ENCODE measurements at regions not wholly inside any gene's neighbourhood (a gene's known extent, or its start where the extent isn't known, plus 50 kb on each side); places are given as distances from the start of the nearest gene placed in this dataset.

DNA sequence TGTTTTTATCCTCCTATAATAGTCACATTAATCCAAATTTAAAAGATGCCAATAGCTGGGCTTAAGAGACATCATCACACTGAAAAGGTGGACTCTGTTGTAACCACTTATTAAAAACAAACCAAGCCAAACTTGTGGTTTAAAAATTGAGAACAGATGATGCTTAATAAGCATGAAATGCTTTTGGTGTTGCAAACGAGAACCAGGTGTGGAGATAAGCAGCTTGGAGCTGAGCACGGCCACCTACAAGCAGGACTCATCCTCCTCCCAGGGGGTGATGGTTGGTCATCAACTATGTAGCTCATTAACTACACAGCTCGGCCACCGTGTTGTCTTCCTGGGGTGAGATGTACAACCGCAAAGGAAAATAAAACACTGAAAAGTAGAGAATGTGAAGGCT is 154.4 kb downstream of the NPR3 start:
- TF ChIP-seq, protein P1, sequence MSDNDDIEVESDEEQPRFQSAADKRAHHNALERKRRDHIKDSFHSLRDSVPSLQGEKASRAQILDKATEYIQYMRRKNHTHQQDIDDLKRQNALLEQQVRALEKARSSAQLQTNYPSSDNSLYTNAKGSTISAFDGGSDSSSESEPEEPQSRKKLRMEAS (IDR thresholded peaks at IDR 0.05; ENCODE audit: insufficient read depth, insufficient read length), result no peak
- no peak for TF ChIP-seq GATA2 (IDR thresholded peaks at IDR 0.05; ENCODE audit: insufficient read depth, insufficient read length, low read depth, low read length)
- TF ChIP-seq POLR2AphosphoS5 (IDR thresholded peaks at IDR 0.05; ENCODE audit: insufficient read depth, low read depth, low read length), result no peak
- TF ChIP-seq CTCF (IDR thresholded peaks at IDR 0.05; ENCODE audit: extremely low read depth in 1 of 2, insufficient read depth in 1 of 2, low read depth in 1 of 2, low read length in 2 of 2), result no peak
- no peak for TF ChIP-seq MYC (IDR thresholded peaks at IDR 0.05; ENCODE audit: low read depth, low read length)
- no peak for TF ChIP-seq JUN (IDR thresholded peaks at IDR 0.05; ENCODE audit: borderline replicate concordance, insufficient read depth, insufficient read length, low read depth)
- no peak for TF ChIP-seq FOS (IDR thresholded peaks at IDR 0.05; ENCODE audit: borderline replicate concordance, insufficient read depth, low read length)
- no peak for TF ChIP-seq EZH2 (IDR thresholded peaks at IDR 0.05; ENCODE audit: borderline replicate concordance, low read depth, low read length, severe bottlenecking)
- TF ChIP-seq POLR2A (IDR thresholded peaks at IDR 0.05; ENCODE audit: low read depth, low read length), result no peak
- H3K27ac ChIP-seq (ENCODE audit: insufficient read depth, low read depth, low read length), result no peak overlapping the region
- dilution Hi-C loops (cut with MboI; ENCODE audit: extremely low pct_ligation_motif_present, low sequenced_read_pairs) (no loop called here), intact Hi-C loops (cut with micrococcal nuclease) (no loop called here)
- no peaks in the 10 kb centered on the region for H4K20me1 ChIP-seq (replicated peaks; ENCODE audit: control insufficient read depth, extremely low read depth, insufficient read depth, low read length)
- no peak overlapping the region for H3K4me2 ChIP-seq (ENCODE audit: insufficient read depth, low read length)
- no peak for FAIRE-seq
- no peaks in the 10 kb centered on the region for H3K4me1 ChIP-seq (ENCODE audit: control insufficient read depth, extremely low read depth, insufficient read depth, low read length)
- H3K4me3 ChIP-seq (replicated peaks in 1 of 3; ENCODE audit: insufficient read depth in 1 of 3, low read depth in 1 of 3, low read length in 3 of 3), result no peak overlapping the region
- H3K9ac ChIP-seq (replicated peaks; ENCODE audit: extremely low read depth, insufficient read depth, low read length), result no peak overlapping the region
- no peak overlapping the region for H2AFZ ChIP-seq (ENCODE audit: low read depth, low read length)
- H3K36me3 ChIP-seq (ENCODE audit: control insufficient read depth in 2 of 2, extremely low read depth in 1 of 2, insufficient read depth in 2 of 2, low read length in 2 of 2), result no peaks in the 10 kb centered on the region
- no peaks in the 10 kb centered on the region for H3K79me2 ChIP-seq (ENCODE audit: control insufficient read depth, insufficient read depth, low read length)
- H3K9me1 ChIP-seq (replicated peaks; ENCODE audit: control insufficient read depth, extremely low read depth, insufficient read depth, low read length), result no peaks in the 10 kb centered on the region
- CTCF ChIA-PET, result no interaction called here
- POLR2A ChIA-PET, result no interaction called here
- DNase-seq (ENCODE audit: low read depth, low spot score), result no peak
- no TSS peak for BruUV-seq (replicated peaks)
- H3K9me3 ChIP-seq (replicated peaks; ENCODE audit: control insufficient read depth, insufficient read depth, low read length), result no peaks in the 10 kb centered on the region
- no peaks in the 10 kb centered on the region for H3K27me3 ChIP-seq (ENCODE audit: control insufficient read depth in 2 of 2, insufficient read depth in 2 of 2, low read length in 2 of 2)

Data from endothelial cell of umbilical vein (primary cell).